Left colon (tissue), 2 donors: ENCODE measurements at regions not wholly inside any gene's neighbourhood (a gene's known extent, or its start where the extent isn't known, plus 50 kb on each side); places are given as distances from the start of the nearest gene placed in this dataset.

ENCODE experiments used
- ATAC-seq: fragments of 200-7000 bp; cut with Tn5 transposase; one replicate; pipeline ENCODE4 v1.9.1; 2020; ENCODE audit warnings: mild to moderate bottlenecking, moderate library complexity
- DNase-seq, 2 donors: peaks; one replicate each; pipeline ENCODE4 v3.0.0-alpha.2; 2020
- intact Hi-C, 2 donors: fragments of 100-400 bp; cut with DNase I in 1 of 2; cut with micrococcal nuclease in 1 of 2; formaldehyde crosslinking; loops; one replicate each; pipeline versions ENCODE4 v1.11.2 to v1.14.0; 2022; cut with DNase I, micrococcal nuclease
- donor health status: DM: no; HTN: no; CAD: no.
- donor health status: DM: yes; HTN: yes; CAD: no.

- DNase-seq (no peak), ATAC-seq (no peak)
- intact Hi-C loops: no loop called here
These were observed 99.9 kb upstream of the TP63 start for GRCh38 chr3:189531271-189531670.

DNA sequence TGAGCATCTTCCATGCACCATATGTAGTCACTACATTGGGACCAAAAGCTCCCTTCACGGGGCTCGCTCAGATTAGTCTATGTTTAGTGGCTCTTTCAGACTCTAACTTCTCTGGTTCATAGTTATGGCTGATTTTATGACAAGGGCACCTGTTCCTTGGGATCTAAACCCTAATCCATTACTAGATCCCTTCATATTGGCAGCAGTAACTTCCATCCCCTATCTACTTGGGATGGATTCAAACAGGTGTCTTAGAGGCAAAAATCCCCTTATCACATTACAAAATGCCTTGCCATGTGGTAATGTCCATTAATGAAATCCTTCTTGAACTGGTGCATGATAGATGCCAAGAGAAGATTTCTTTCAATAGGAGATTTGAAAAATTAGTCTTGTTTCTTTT lies 96.7 kb upstream of the TP63 start:
- intact Hi-C loops: no loop called here
- no peak for ATAC-seq
- no peak for DNase-seq

DNA sequence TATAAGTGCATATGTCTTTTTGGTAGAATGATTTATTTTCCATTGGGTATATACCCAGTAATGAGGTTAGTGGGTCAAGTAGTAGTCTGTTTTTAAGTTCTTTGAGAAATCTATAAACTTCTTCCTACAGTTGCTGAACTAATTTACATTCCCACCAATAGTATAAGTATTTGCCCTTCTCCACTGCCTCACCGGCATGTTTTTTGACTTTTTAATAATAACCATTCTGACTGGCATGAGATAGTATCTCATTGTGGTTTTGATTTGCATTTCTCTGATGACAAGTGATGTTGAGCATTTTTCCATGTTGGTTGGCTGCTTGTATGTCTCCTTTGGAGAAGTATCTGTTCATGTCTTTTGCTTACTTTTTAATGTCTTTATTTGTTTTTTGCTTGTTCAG lies 94.1 kb upstream of the TP63 start:
- no peak for DNase-seq
- no peak for ATAC-seq
- intact Hi-C loops: no loop called here

DNA sequence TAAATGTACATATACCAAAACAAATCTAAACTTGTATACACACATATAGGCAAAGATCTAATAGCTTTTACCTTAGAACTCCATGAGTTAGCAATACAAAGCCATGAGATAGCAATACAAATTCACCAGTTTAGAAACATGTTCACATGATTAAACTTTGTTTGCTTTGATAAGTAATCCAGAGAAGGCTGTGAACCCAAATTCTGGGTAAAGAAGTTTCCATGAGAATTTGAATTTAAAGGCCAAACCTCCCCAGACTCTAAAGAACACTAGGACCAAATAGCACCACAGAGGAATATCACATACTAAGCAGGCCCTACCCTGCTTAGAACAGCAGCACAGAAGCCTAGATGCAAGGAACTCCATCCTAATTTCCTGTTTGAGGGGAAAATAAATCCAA lies 83.7 kb upstream of the TP63 start:
- DNase-seq (no peak), ATAC-seq (no peak)
- intact Hi-C loops: no loop called here

DNA sequence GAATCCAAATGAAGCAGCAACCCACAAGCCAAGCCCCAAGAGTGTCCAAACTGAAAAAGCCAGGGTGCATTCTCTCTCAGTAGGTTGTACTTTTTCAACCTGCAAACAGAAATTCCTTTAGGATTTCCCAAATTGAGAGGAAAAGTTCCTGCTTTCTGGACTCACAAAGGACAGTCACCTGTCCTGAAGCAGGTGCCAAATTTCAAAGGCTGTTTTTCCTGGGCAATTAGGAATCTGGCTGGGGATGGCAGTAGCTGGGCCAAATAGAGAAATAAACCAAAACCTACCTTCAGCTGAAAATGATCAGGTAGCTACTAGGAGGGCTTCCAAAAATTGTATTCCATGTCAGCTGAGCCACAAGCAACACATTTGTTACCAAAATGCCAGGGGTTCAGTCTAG lies 83.1 kb upstream of the TP63 start:
- DNase-seq (no peak), ATAC-seq (no peak)
- intact Hi-C loops: no loop called here

- intact Hi-C loops: no loop called here
- no peak for ATAC-seq
These were observed 80.2 kb upstream of the TP63 start for GRCh38 chr3:189551007-189551406.

DNA sequence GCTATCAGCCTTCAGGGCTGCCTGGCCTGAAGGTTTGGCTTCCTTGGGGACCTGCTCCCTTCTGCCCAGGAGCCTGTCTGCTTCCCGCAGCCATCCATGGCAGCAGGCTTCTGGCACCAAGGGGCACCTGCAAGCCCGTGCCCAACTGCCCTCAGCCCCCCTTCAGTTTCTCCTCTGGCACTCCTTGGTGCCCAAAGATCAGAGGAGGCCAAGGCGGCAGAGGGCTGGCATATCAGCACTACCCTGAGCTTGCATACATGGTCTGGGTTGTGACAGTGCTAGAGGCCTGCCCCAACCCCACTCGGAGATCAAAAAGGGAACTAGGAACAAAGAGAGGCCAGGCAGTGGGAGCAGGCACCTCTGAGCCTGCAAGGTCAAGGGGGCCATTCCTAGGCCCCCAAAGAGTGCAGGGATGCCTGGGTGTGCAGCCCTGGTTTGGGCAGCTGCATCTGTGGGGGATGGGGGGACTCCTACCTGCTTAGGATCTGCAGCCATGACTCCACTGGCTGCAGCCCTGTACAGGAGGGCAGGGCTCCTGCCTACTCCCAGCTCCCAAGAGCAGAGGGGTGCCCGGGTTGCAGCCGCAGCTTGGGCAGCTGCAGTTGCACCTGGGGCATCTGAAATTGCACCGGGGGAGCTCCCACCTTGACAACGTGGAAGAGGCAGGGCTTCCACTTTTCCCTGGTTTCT lies 76.2 kb upstream of the TP63 start:
- no peak for DNase-seq
- intact Hi-C loops: no loop called here
- ATAC-seq: no peak

More at GRCh38 chr3:189551007-189551406, 80.2 kb upstream of the TP63 start:
- DNase-seq: no peak

DNA sequence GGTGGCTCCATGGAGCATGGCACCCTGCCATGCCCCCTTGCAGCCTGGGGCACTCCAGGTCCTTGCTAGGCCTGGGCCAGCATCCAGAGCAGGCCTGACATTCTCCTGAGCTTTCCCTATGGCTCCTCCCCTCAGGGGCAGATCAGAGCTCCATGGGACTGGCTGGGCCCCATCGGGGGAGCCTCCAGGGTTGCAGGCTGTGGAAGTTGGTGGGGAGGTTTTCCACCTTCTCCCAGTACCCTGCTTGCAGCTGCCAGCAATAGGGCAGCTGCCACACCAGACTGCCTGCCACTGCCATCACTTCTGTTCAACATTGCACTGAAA lies 75.7 kb upstream of the TP63 start:
- DNase-seq (no peak), ATAC-seq (no peak)
- intact Hi-C loops: no loop called here

GRCh38 chr3:189557824-189558223 lies 73.4 kb upstream of the TP63 start:
- DNase-seq: no peak
- intact Hi-C loops: no loop called here
- ATAC-seq: no peak

DNA sequence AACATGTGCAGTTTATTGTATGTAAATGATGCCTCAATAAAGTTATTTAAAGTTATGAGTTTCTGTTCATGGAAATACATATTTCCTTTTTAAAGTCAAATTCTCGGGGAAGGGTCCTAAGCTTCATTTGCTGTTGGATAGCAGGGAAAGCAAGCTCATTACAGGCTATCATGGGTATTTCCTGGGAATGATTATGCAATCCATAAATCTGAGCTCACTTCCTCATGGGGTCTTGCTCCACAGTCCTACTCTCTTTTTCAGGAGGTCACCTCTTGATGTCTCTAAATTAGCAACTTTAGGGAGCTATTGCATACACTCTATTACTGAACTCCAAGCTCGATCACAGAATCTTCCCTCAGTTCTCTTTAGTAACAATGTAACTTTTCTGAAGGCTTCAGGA lies 69.9 kb upstream of the TP63 start:
- intact Hi-C loops: no loop called here
- ATAC-seq (no peak), DNase-seq (no peak)

- DNase-seq: no peak
- intact Hi-C loops: no loop called here
- ATAC-seq: no peak
These were observed 67.2 kb upstream of the TP63 start for GRCh38 chr3:189563853-189564563.

- intact Hi-C loops: no loop called here
- DNase-seq (no peak), ATAC-seq (no peak)
These were observed 64.5 kb upstream of the TP63 start for GRCh38 chr3:189566550-189567130.

- no peak for ATAC-seq
- intact Hi-C loops: no loop called here
These were observed 63.9 kb upstream of the TP63 start for GRCh38 chr3:189567322-189567721.

DNA sequence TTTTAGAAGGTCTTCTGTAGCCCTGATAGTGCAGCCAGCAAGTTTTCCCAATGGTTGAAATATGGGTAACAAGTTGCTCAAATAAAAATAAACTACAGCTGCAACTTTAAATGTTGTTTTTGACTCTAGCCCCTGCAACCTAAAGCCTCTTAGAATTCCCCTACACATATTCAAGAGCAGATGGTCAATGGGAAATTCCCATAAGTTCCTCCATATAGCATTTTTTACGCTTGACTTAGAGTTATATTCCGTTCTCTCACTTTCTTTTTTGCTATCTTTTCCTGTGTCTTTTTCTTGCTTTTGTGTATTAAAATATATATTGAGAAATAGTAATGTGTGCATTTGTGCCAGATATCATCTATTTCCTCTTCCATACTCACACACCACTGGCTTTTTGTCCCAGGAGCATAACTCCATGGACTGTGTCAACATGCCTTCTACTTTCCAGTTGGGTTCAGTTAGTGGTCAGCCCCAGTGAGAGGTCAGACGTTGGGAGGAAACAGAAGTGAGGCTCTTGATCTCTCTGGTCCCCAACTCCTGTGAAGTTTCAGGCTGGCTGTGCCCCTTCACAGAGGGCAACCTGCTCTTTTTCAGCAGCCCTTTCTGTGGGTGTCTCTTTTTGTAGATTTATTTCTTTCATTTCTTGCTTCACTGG lies 63.3 kb upstream of the TP63 start:
- ATAC-seq: no peak
- intact Hi-C loops: no loop called here
- no peak for DNase-seq

More at GRCh38 chr3:189567322-189567721, 63.9 kb upstream of the TP63 start:
- DNase-seq: no peak

- ATAC-seq (no peak), DNase-seq (no peak)
- intact Hi-C loops: no loop called here
These were observed 62.2 kb upstream of the TP63 start for GRCh38 chr3:189568961-189569360.

DNA sequence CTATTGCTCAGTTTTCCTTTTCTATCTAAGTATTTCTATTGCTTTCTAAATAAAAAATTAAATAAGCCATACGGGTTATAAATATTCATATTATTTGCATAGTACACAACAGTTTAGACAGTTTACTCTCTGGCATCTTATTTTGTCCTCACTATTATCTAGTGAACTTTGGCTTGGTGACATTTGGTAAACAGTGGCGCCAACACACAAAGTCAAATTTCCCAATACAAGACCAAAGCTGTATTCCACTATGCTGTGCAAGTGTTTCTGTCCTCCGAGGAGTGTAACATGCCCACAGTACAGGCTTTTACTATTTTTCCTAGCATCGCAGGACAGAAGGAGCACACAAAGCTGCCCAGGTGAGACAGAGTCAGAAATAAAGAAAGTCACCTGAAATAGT lies 61.7 kb upstream of the TP63 start:
- no peak for DNase-seq
- ATAC-seq: no peak
- intact Hi-C loops: no loop called here

DNA sequence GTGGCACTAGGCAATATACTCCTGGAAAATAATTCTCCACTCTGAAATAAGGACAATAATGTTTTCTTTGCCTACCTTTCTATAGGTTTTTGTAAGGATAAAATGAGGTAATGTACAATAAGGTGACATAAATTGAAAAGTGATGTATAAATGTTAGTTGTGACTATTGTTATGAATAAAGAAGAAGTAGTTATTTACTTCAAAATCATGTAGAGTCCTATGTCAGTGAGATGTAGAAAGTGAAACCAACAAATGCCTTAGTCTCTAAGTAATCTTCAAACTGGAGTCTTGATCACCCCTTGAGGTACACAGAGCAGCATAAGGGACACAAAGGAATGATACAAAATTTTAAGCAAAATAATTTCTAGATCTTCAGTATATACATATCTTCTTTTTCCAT lies 60.3 kb upstream of the TP63 start:
- ATAC-seq: no peak
- intact Hi-C loops: no loop called here
- DNase-seq: no peak

GRCh38 chr3:189572249-189572648 lies 58.9 kb upstream of the TP63 start:
- no peak for DNase-seq

GRCh38 chr3:189573004-189573403 lies 58.2 kb upstream of the TP63 start:
- intact Hi-C loops: no loop called here
- ATAC-seq (no peak), DNase-seq (no peak)

More at GRCh38 chr3:189572249-189572648, 58.9 kb upstream of the TP63 start:
- no peak for ATAC-seq
- intact Hi-C loops: no loop called here

DNA sequence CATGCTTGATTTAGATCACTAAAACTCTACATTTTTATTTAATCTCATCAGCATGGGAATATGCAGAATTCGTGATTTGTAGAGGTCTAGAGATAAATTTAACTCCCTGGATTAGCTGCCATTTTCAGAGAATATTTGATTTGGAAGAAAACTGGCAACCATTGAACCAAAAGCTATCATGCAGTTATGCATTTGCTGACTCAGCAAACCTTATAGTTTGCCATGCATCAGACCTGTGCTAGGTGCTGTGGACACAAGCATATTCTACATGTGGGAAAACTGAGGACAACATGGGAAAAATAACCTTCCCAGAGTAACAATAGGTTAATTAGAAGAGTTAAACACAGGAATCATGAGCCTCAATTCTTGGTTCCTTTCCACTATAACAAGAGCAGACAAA lies 54.7 kb upstream of the TP63 start:
- DNase-seq: no peak
- intact Hi-C loops: no loop called here
- ATAC-seq: no peak
